ENCODE measurements at regions not wholly inside any gene's neighbourhood (a gene's known extent, or its start where the extent isn't known, plus 50 kb on each side); places are given as distances from the start of the nearest gene placed in this dataset.

DNA sequence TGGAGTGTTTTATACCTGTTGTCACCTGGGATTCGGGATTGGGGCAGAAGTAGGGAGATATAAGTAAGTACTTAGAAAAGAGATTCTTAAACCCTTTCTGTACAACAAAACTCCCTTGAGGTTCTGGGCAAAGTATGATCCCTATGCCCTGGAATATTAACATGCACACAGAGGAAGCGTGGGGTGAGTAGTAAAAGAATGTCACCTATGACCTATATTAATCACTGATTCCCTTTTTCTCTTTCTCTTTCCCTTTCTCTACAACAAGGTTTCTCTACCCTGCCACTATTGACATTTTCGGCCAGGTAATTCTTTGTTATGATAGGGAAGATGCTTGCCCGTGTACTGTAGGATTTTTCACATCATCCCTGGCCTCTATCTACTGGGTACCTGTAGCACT, 209.7 kb upstream of the PLET1 start:
- Histone ChIP-seq H3K9me3 (ENCODE audit: control insufficient read depth, insufficient read depth, low read length) (no peaks in the 10 kb centered on the region), H3K4me3 (ENCODE audit: insufficient read depth, low read depth, low read length) (no peak overlapping the region), H2AFZ (replicated peaks; ENCODE audit: low read length, poor library complexity) (no peak overlapping the region), H3K4me1 (ENCODE audit: control insufficient read depth, insufficient read depth, low read length) (no peaks in the 10 kb centered on the region; the same call in 1 of the 2 replicates), H3K14ac (replicated peaks; ENCODE audit: low read depth, low read length) (no peak overlapping the region), H4K8ac (ENCODE audit: low read depth in 2 of 2, low read length in 2 of 2) (no peak overlapping the region), H2BK120ac (ENCODE audit: low read depth, low read length) (no peak overlapping the region), H3K27ac (ENCODE audit: insufficient read depth, low read length) (no peak overlapping the region), H3K4ac (ENCODE audit: low read depth, low read length) (no peak overlapping the region), H2BK15ac (ENCODE audit: low read depth, low read length) (no peak overlapping the region), H3K23ac (ENCODE audit: low read depth, low read length) (no peak overlapping the region), H2BK20ac (ENCODE audit: low read depth, low read length) (no peak overlapping the region), H3K56ac (ENCODE audit: extremely low read depth, insufficient read depth, low read length) (no peak overlapping the region), H3K18ac (ENCODE audit: low read depth, low read length) (no peak overlapping the region), H3K27me3 (ENCODE audit: control insufficient read depth, insufficient read depth, low read length) (peaks cover 15% of the 10 kb centered on the region), H4K5ac (ENCODE audit: low read depth, low read length) (no peak overlapping the region), H3K79me1 (ENCODE audit: low read depth in 1 of 2, low read length in 2 of 2) (no peaks in the 10 kb centered on the region), H3K4me2 (ENCODE audit: low read depth, low read length) (no peak overlapping the region), H2AK5ac (ENCODE audit: low read depth, low read length) (no peak overlapping the region), H2AK9ac (replicated peaks; ENCODE audit: low read depth, low read length, poor library complexity) (no peak overlapping the region), H3K9ac (ENCODE audit: low read depth, low read length) (no peak overlapping the region), H3K9me1 (ENCODE audit: insufficient read depth, low read length) (no peaks in the 10 kb centered on the region), H3K36me3 (ENCODE audit: control insufficient read depth, insufficient read depth, low read length) (no peaks in the 10 kb centered on the region), H4K20me1 (ENCODE audit: insufficient read depth, low read length) (no peaks in the 10 kb centered on the region), H4K91ac (ENCODE audit: insufficient read depth, low read depth, low read length) (no peak overlapping the region), H2BK5ac (ENCODE audit: low read depth, low read length, poor library complexity, severe bottlenecking) (no peak overlapping the region)
- intact Hi-C loops (cut with micrococcal nuclease) = no loop called here
- peak; percentile 46 for ATAC-seq (ENCODE audit: low read depth)
- no TSS peak for BruUV-seq (replicated peaks)
- ChIA-PET POLR2A (ENCODE audit: unreplicated experiment) (no interaction called here), CTCF (no interaction called here)
- TF ChIP-seq MAZ (IDR thresholded peaks at IDR 0.05; ENCODE audit: borderline replicate concordance, low read depth, low read length) (no peak), FOS (IDR thresholded peaks at IDR 0.05; ENCODE audit: low read depth, low read length) (no peak), POLR2A (IDR thresholded peaks at IDR 0.05; ENCODE audit: low read depth, low read length) (no peak), CEBPB (IDR thresholded peaks at IDR 0.05; ENCODE audit: low read depth, low read length) (no peak), BHLHE40 (IDR thresholded peaks at IDR 0.05; ENCODE audit: low read depth, low read length) (no peak), CHD1 (IDR thresholded peaks at IDR 0.05; ENCODE audit: low read depth, low read length) (no peak), MXI1 (IDR thresholded peaks at IDR 0.05; ENCODE audit: borderline replicate concordance, low read depth, low read length) (no peak), RCOR1 (IDR thresholded peaks at IDR 0.05; ENCODE audit: insufficient replicate concordance, low read length) (no peak), RFX5 (IDR thresholded peaks at IDR 0.05; ENCODE audit: low read depth, low read length) (no peak), NFE2L2 (IDR thresholded peaks at IDR 0.05; ENCODE audit: low read depth, low read length) (no peak), RAD21 (IDR thresholded peaks at IDR 0.05; ENCODE audit: low read length) (no peak)
- TF ChIP-seq, protein P1, sequence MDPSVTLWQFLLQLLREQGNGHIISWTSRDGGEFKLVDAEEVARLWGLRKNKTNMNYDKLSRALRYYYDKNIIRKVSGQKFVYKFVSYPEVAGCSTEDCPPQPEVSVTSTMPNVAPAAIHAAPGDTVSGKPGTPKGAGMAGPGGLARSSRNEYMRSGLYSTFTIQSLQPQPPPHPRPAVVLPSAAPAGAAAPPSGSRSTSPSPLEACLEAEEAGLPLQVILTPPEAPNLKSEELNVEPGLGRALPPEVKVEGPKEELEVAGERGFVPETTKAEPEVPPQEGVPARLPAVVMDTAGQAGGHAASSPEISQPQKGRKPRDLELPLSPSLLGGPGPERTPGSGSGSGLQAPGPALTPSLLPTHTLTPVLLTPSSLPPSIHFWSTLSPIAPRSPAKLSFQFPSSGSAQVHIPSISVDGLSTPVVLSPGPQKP (IDR thresholded peaks at IDR 0.05; ENCODE audit: borderline replicate concordance, low read depth, low read length) = no peak
- TF ChIP-seq, protein P2, sequence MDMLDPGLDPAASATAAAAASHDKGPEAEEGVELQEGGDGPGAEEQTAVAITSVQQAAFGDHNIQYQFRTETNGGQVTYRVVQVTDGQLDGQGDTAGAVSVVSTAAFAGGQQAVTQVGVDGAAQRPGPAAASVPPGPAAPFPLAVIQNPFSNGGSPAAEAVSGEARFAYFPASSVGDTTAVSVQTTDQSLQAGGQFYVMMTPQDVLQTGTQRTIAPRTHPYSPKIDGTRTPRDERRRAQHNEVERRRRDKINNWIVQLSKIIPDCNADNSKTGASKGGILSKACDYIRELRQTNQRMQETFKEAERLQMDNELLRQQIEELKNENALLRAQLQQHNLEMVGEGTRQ (IDR thresholded peaks at IDR 0.05; ENCODE audit: low read depth, low read length) = no peak
- dilution Hi-C loops (cut with HindIII; ENCODE audit: low sequenced_read_pairs, unreplicated experiment) = no loop called here
- no CpG with 5 or more reads among the region's 4 CpGs for WGBS, 2 experiments (ENCODE audit: extremely low coverage in 2 of 2, insufficient read length in 1 of 2)
- peak; percentile 4 for DNase-seq
- in situ Hi-C loops (cut with MboI; ENCODE audit: low sequenced_read_pairs) = no loop called here
